ENCODE measurements at regions not wholly inside any gene's neighbourhood (a gene's known extent, or its start where the extent isn't known, plus 50 kb on each side); places are given as distances from the start of the nearest gene placed in this dataset.
"Not testable (repeated sequence)": the region's sequence is repeated elsewhere in the genome, so short reads cannot be mapped to it uniquely, and the experiment has no call there.

GRCh38 chr5:71810471-71811195 lies 91.6 kb downstream of the CARTPT start:
- Mint-ChIP-seq H3K4me3 (no peak overlapping the region), H3K4me1 (peaks cover 50% of the 10 kb centered on the region), H3K27ac (peak overlapping the region; percentile 71), H3K36me3 (ENCODE audit: low read depth) (no peaks in the 10 kb centered on the region), H3K9me3 (no peaks in the 10 kb centered on the region), H3K27me3 (ENCODE audit: low read depth, poor library complexity) (no peaks in the 10 kb centered on the region)
- TF ChIP-seq CTCF (IDR thresholded peaks at IDR 0.05) = no peak
- no peak for DNase-seq

GRCh38 chr5:71811779-71812178 lies 92.7 kb downstream of the CARTPT start:
- H3K36me3 Mint-ChIP-seq (ENCODE audit: low read depth) = no peaks in the 10 kb centered on the region
- no peaks in the 10 kb centered on the region for H3K9me3 Mint-ChIP-seq
- no peak for TF ChIP-seq CTCF (IDR thresholded peaks at IDR 0.05)
- H3K27ac Mint-ChIP-seq = no peak overlapping the region
- H3K4me3 Mint-ChIP-seq = no peak overlapping the region
- no peak for DNase-seq
- H3K27me3 Mint-ChIP-seq (ENCODE audit: low read depth, poor library complexity) = peaks cover 1% of the 10 kb centered on the region
- peaks cover 50% of the 10 kb centered on the region for H3K4me1 Mint-ChIP-seq

- Mint-ChIP-seq H3K36me3 (ENCODE audit: low read depth) (no peaks in the 10 kb centered on the region), H3K9me3 (peaks cover 6% of the 10 kb centered on the region), H3K27ac (no peak overlapping the region), H3K4me3 (no peak overlapping the region), H3K27me3 (ENCODE audit: low read depth, poor library complexity) (peaks cover 8% of the 10 kb centered on the region), H3K4me1 (peaks cover 10% of the 10 kb centered on the region)
- no peak for TF ChIP-seq CTCF (IDR thresholded peaks at IDR 0.05)
- no peak for DNase-seq
Observed at GRCh38 chr5:71816307-71816706, 97.2 kb downstream of the CARTPT start.

GRCh38 chr5:71817891-71818290 lies 98.8 kb downstream of the CARTPT start:
- H3K36me3 Mint-ChIP-seq (ENCODE audit: low read depth) = no peaks in the 10 kb centered on the region

GRCh38 chr5:71821029-71821428 lies 102.0 kb downstream of the CARTPT start:
- Mint-ChIP-seq H3K27ac (no peak overlapping the region), H3K4me1 (no peaks in the 10 kb centered on the region), H3K36me3 (ENCODE audit: low read depth) (peaks cover 10% of the 10 kb centered on the region), H3K9me3 (peaks cover 44% of the 10 kb centered on the region), H3K27me3 (ENCODE audit: low read depth, poor library complexity) (peaks cover 8% of the 10 kb centered on the region), H3K4me3 (no peak overlapping the region)
- TF ChIP-seq CTCF (IDR thresholded peaks at IDR 0.05) = no peak
- no peak for DNase-seq

More at GRCh38 chr5:71817891-71818290, 98.8 kb downstream of the CARTPT start:
- peaks cover 4% of the 10 kb centered on the region for H3K4me1 Mint-ChIP-seq
- peaks cover 8% of the 10 kb centered on the region for H3K27me3 Mint-ChIP-seq (ENCODE audit: low read depth, poor library complexity)
- H3K4me3 Mint-ChIP-seq = no peak overlapping the region
- DNase-seq = no peak
- no peak for TF ChIP-seq CTCF (IDR thresholded peaks at IDR 0.05)
- no peak overlapping the region for H3K27ac Mint-ChIP-seq
- H3K9me3 Mint-ChIP-seq = peaks cover 21% of the 10 kb centered on the region

GRCh38 chr5:71822065-71822464 lies 103.0 kb downstream of the CARTPT start:
- H3K27ac Mint-ChIP-seq; H3K27me3 Mint-ChIP-seq (ENCODE audit: low read depth, poor library complexity); H3K4me3 Mint-ChIP-seq; DNase-seq; H3K4me1 Mint-ChIP-seq: not testable (repeated sequence)
- peaks cover 55% of the 10 kb centered on the region for H3K9me3 Mint-ChIP-seq
- peaks cover 21% of the 10 kb centered on the region for H3K36me3 Mint-ChIP-seq (ENCODE audit: low read depth)

Data from nephron progenitor cell (in vitro differentiated cells).